ENCODE measurements at regions not wholly inside any gene's neighbourhood (a gene's known extent, or its start where the extent isn't known, plus 50 kb on each side); places are given as distances from the start of the nearest gene placed in this dataset.

DNA sequence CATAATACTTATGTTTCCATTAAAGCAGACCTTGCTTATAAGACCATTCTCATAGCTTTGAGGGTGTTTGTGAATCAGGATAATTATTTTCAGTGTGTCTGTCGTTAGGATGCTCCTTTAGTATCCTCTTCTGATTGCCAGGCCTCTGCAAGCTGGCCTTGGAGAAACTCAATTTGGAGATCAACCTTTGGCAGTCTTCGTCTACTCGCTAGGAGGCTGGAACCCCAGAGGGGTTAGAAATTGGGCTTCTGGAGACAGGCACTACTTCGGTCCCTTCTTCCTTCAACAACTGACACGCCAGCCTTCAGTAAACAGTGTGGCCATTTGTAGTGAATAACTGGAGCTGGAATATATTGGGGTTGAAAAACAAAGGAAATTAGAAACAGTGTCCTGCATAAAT is 100.8 kb upstream of the CITED2 start:
- TF ChIP-seq, protein P1, sequence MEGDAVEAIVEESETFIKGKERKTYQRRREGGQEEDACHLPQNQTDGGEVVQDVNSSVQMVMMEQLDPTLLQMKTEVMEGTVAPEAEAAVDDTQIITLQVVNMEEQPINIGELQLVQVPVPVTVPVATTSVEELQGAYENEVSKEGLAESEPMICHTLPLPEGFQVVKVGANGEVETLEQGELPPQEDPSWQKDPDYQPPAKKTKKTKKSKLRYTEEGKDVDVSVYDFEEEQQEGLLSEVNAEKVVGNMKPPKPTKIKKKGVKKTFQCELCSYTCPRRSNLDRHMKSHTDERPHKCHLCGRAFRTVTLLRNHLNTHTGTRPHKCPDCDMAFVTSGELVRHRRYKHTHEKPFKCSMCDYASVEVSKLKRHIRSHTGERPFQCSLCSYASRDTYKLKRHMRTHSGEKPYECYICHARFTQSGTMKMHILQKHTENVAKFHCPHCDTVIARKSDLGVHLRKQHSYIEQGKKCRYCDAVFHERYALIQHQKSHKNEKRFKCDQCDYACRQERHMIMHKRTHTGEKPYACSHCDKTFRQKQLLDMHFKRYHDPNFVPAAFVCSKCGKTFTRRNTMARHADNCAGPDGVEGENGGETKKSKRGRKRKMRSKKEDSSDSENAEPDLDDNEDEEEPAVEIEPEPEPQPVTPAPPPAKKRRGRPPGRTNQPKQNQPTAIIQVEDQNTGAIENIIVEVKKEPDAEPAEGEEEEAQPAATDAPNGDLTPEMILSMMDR (IDR thresholded peaks at IDR 0.05): no peak
- TF ChIP-seq POLR2AphosphoS5 (IDR thresholded peaks at IDR 0.05): no peak
- TF ChIP-seq EP300 (IDR thresholded peaks at IDR 0.05): no peak
- no peak for TF ChIP-seq POLR2A (IDR thresholded peaks at IDR 0.05)
